NCI-H2029 treated with DMSO at 0.1 percent for 48 hours (cell line): ENCODE measurements at regions not wholly inside any gene's neighbourhood (a gene's known extent, or its start where the extent isn't known, plus 50 kb on each side); places are given as distances from the start of the nearest gene placed in this dataset.
"Not testable (repeated sequence)": the region's sequence is repeated elsewhere in the genome, so short reads cannot be mapped to it uniquely, and the experiment has no call there.

Experiments used
- DNase-seq: peaks from one replicate; lab custom pipeline; 2025; lab: John Stamatoyannopoulos, UW

GRCh38 chrX:5695971-5696370 is 532.7 kb downstream of the NLGN4X start:
- no peak for DNase-seq

- DNase-seq: no peak
Observed at GRCh38 chrX:5683996-5684395, 544.7 kb downstream of the NLGN4X start.

GRCh38 chrX:5681159-5681558 is 547.5 kb downstream of the NLGN4X start:
- DNase-seq: no peak

- no peak for DNase-seq
Observed at GRCh38 chrX:5674036-5674435, 554.6 kb downstream of the NLGN4X start.

GRCh38 chrX:5672099-5672498 is 556.6 kb downstream of the NLGN4X start:
- no peak for DNase-seq

- DNase-seq: not testable (repeated sequence)
Observed at GRCh38 chrX:5666689-5667088, 562.0 kb downstream of the NLGN4X start.

- DNase-seq: no peak
Observed at GRCh38 chrX:5656544-5656943, 572.1 kb downstream of the NLGN4X start.

- no peak for DNase-seq
Observed at GRCh38 chrX:5650904-5651303, 577.8 kb downstream of the NLGN4X start.

- DNase-seq: no peak
Observed at GRCh38 chrX:5648941-5649568, 579.6 kb downstream of the NLGN4X start.

- no peak for DNase-seq
Observed at GRCh38 chrX:5646818-5647217, 581.8 kb downstream of the NLGN4X start.

GRCh38 chrX:5644776-5645175 is 583.9 kb downstream of the NLGN4X start:
- DNase-seq: no peak

- DNase-seq: no peak
Observed at GRCh38 chrX:5640071-5640470, 588.6 kb downstream of the NLGN4X start.

- DNase-seq: no peak
Observed at GRCh38 chrX:5638572-5638971, 590.1 kb downstream of the NLGN4X start.

GRCh38 chrX:5632887-5633286 is 595.8 kb downstream of the NLGN4X start:
- no peak for DNase-seq

- DNase-seq: no peak
Observed at GRCh38 chrX:5632061-5632614, 596.5 kb downstream of the NLGN4X start.

- no peak for DNase-seq
Observed at GRCh38 chrX:5617666-5618065, 611.0 kb downstream of the NLGN4X start.

GRCh38 chrX:5595570-5595969 is 633.1 kb downstream of the NLGN4X start:
- DNase-seq: no peak

- DNase-seq: no peak
Observed at GRCh38 chrX:5586726-5587125, 641.9 kb downstream of the NLGN4X start.

GRCh38 chrX:5575407-5575806 is 653.3 kb downstream of the NLGN4X start:
- no peak for DNase-seq

GRCh38 chrX:5568934-5569333 is 659.7 kb downstream of the NLGN4X start:
- DNase-seq: no peak

- DNase-seq: no peak
Observed at GRCh38 chrX:5559386-5559785, 669.3 kb downstream of the NLGN4X start.

- DNase-seq: no peak
Observed at GRCh38 chrX:5549512-5549911, 679.2 kb downstream of the NLGN4X start.

- no peak for DNase-seq
Observed at GRCh38 chrX:5537098-5537497, 691.6 kb downstream of the NLGN4X start.

GRCh38 chrX:5536261-5536660 is 692.4 kb downstream of the NLGN4X start:
- DNase-seq: no peak
